NB4 (cell line): ENCODE measurements at regions not wholly inside any gene's neighbourhood (a gene's known extent, or its start where the extent isn't known, plus 50 kb on each side); places are given as distances from the start of the nearest gene placed in this dataset.

ENCODE experiments used
- MYC ChIP-seq: IDR thresholded peaks from 2 replicates; pipeline ENCODE4 v1.6.1; 2011; ENCODE audit warnings: low read depth, low read length
- POLR2A ChIP-seq: IDR thresholded peaks from 2 replicates; pipeline ENCODE4 v1.6.1; 2011; ENCODE audit warnings: mild to moderate bottlenecking; ENCODE audit not compliant: insufficient read length; ENCODE audit errors: extremely low read depth
- TF ChIP-seq, protein P1 (sequence below): IDR thresholded peaks from one replicate; pipeline ENCODE4 v1.5.1; 2012; ENCODE audit warnings: low read depth, low read length
- TF ChIP-seq, protein P2 (sequence below): IDR thresholded peaks from 2 replicates; pipeline ENCODE4 v1.6.1; 2011; ENCODE audit warnings: low read depth, low read length

DNA sequence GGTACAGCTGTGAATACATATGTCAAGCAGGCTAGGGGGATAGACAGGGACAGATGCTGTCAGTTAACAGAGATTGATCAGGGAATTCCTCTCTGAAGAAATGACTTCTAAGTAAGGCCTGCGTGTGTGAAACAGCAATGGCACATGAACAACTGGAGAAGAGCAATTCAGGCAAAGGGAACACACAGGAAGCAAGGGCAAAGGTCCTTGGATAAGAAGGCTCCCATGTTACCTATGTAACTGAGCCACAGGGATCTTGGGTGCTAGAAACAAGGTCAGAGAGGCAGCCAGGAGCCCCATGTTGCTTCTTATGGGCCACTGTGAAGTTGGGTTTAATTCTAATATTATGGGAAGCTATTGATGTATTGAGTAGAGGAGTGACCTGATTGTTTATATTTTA, 373.7 kb upstream of the ACVR2A start:
- TF ChIP-seq, protein P1, sequence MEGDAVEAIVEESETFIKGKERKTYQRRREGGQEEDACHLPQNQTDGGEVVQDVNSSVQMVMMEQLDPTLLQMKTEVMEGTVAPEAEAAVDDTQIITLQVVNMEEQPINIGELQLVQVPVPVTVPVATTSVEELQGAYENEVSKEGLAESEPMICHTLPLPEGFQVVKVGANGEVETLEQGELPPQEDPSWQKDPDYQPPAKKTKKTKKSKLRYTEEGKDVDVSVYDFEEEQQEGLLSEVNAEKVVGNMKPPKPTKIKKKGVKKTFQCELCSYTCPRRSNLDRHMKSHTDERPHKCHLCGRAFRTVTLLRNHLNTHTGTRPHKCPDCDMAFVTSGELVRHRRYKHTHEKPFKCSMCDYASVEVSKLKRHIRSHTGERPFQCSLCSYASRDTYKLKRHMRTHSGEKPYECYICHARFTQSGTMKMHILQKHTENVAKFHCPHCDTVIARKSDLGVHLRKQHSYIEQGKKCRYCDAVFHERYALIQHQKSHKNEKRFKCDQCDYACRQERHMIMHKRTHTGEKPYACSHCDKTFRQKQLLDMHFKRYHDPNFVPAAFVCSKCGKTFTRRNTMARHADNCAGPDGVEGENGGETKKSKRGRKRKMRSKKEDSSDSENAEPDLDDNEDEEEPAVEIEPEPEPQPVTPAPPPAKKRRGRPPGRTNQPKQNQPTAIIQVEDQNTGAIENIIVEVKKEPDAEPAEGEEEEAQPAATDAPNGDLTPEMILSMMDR = no peak
- TF ChIP-seq POLR2A (no peak), MYC (no peak)
- TF ChIP-seq, protein P2, sequence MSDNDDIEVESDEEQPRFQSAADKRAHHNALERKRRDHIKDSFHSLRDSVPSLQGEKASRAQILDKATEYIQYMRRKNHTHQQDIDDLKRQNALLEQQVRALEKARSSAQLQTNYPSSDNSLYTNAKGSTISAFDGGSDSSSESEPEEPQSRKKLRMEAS = no peak
